ENCODE measurements at regions not wholly inside any gene's neighbourhood (a gene's known extent, or its start where the extent isn't known, plus 50 kb on each side); places are given as distances from the start of the nearest gene placed in this dataset.
"Not testable (repeated sequence)": the region's sequence is repeated elsewhere in the genome, so short reads cannot be mapped to it uniquely, and the experiment has no call there.

DNA sequence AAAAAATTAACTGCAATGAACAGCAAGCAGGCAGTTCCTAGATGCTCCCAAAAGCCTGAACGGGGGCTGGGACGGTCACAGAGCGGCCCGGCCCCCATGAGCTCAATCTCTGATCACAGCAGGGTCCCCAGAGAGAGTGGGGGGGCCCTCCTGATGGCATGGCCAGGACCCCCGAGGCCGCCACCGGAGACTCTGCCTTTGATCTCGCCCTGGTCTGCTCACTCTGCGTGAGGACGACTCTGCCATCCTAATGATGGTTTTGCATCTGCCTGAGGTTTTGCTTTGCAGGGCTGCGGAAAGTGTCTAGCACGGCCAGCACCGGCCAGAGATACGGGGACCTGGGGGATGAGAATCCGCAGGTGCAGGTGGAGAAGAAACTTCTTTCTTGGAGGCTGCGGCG is 103.8 kb downstream of the SHOX start:
- Histone ChIP-seq H3K9me3 (ENCODE audit: control insufficient read depth in 2 of 2, low read length in 2 of 2) (no peaks in the 10 kb centered on the region), H3K27me3 (ENCODE audit: control insufficient read depth in 2 of 2, insufficient read depth in 2 of 2, low read length in 2 of 2) (no peaks in the 10 kb centered on the region), H3K9ac (ENCODE audit: low read depth in 1 of 2, low read length in 2 of 2) (no peak overlapping the region), H3K4me1 (ENCODE audit: control insufficient read depth in 2 of 2, insufficient read depth in 2 of 2, low read length in 2 of 2) (no peaks in the 10 kb centered on the region), H3K4me3 (ENCODE audit: low read length in 2 of 2) (no peak overlapping the region), H3K36me3 (ENCODE audit: control insufficient read depth in 2 of 2, insufficient read depth in 2 of 2, low read length in 2 of 2) (no peaks in the 10 kb centered on the region), H3K27ac (ENCODE audit: low read depth in 2 of 2, low read length in 2 of 2) (no peak overlapping the region)

DNA sequence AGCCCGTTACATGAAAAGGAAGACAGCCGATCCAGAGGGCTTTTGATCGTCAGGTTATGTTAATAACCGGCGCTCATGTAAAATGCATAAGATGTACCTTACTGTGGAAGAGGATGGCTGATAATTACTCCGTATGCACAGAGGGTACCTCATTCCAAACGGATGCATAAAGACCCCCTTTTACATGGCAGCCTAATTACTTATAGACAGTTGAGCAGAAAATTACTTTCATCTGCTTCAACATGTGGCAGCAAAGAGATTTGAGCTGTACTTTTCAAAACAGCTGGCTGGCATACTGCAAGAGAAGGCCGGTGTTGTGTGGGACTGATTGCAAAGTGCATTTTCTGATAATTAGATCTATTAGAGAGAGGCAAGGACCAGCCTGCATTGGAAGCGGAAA is 103.4 kb downstream of the SHOX start:
- no peaks in the 10 kb centered on the region for H3K4me1 ChIP-seq (ENCODE audit: control insufficient read depth in 2 of 2, insufficient read depth in 2 of 2, low read length in 2 of 2)
- H3K36me3 ChIP-seq (ENCODE audit: control insufficient read depth in 2 of 2, insufficient read depth in 2 of 2, low read length in 2 of 2): no peaks in the 10 kb centered on the region
- no peak overlapping the region for H3K9ac ChIP-seq (ENCODE audit: low read depth in 1 of 2, low read length in 2 of 2)
- H3K9me3 ChIP-seq (ENCODE audit: control insufficient read depth in 2 of 2, low read length in 2 of 2): no peaks in the 10 kb centered on the region
- H3K4me3 ChIP-seq (ENCODE audit: low read length in 2 of 2): no peak overlapping the region
- H3K27ac ChIP-seq (ENCODE audit: low read depth in 2 of 2, low read length in 2 of 2): no peak overlapping the region
- H3K27me3 ChIP-seq (ENCODE audit: control insufficient read depth in 2 of 2, insufficient read depth in 2 of 2, low read length in 2 of 2): no peaks in the 10 kb centered on the region

DNA sequence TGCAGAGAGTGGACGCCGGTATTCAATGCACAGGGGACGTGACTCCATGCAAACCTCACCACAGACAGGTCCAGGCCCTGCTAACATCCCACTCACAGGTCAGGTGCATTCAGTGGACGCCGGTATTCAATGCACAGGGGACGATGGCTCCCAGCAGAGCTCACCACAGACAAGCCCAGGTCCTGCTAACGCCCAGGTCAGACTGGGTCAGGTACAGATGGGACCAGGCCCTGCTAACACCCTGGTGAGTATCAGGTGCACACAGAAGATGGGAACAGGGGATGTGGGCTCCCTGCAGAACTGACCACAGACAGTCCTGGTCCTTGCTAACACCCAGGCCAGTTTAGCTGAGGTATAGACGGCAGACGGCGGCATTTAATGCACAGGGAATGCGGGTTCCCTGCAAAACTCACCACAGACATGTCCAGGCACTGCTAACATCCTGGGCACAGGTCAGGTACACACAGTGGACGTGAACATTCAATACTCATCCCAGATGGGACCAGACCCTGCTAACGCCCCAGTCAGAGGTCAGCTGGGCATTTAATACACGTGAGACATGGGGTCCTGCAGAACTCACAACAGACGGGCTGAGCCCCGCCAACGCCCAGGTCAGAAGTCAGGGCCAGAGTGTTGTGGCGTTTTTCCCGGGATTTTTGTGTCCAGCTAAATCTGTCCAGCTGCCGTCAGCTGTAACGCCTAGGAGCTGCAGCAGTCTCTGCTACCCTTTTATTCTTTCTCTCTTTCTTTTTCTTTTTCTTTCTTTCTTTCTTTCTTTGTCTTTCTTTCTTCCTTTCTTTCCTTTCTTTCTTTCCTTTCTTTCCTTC is 99.2 kb downstream of the SHOX start:
- Histone ChIP-seq H3K27ac (ENCODE audit: low read depth in 2 of 2, low read length in 2 of 2) (no peak overlapping the region), H3K4me1 (ENCODE audit: control insufficient read depth in 2 of 2, insufficient read depth in 2 of 2, low read length in 2 of 2) (no peaks in the 10 kb centered on the region), H3K36me3 (ENCODE audit: control insufficient read depth in 2 of 2, insufficient read depth in 2 of 2, low read length in 2 of 2) (no peaks in the 10 kb centered on the region), H3K27me3 (ENCODE audit: control insufficient read depth in 2 of 2, insufficient read depth in 2 of 2, low read length in 2 of 2) (no peaks in the 10 kb centered on the region), H3K9me3 (ENCODE audit: control insufficient read depth in 2 of 2, low read length in 2 of 2) (no peaks in the 10 kb centered on the region), H3K9ac (ENCODE audit: low read depth in 1 of 2, low read length in 2 of 2) (no peak overlapping the region), H3K4me3 (ENCODE audit: low read length in 2 of 2) (no peak overlapping the region)

DNA sequence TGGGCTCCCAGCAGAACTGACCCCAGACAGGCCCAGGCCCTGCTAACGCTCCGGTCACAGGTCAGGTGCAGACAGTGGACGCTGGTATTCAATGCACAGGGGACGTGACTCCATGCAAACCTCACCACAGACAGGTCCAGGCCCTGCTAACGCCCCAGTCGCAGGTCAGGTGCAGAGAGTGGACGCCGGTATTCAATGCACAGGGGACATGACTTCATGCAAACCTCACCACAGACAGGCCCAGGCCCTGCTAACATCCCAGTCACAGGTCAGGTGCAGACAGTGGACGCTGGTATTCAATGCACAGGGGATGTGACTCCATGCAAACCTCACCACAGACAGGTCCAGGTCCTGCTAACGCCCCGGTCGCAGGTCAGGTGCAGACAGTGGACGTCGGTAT is 98.5 kb downstream of the SHOX start:
- H3K27me3 ChIP-seq (ENCODE audit: control insufficient read depth in 2 of 2, insufficient read depth in 2 of 2, low read length in 2 of 2); H3K36me3 ChIP-seq (ENCODE audit: control insufficient read depth in 2 of 2, insufficient read depth in 2 of 2, low read length in 2 of 2); H3K9me3 ChIP-seq (ENCODE audit: control insufficient read depth in 2 of 2, low read length in 2 of 2); H3K9ac ChIP-seq (ENCODE audit: low read depth in 1 of 2, low read length in 2 of 2); H3K4me1 ChIP-seq (ENCODE audit: control insufficient read depth in 2 of 2, insufficient read depth in 2 of 2, low read length in 2 of 2); H3K4me3 ChIP-seq (ENCODE audit: low read length in 2 of 2); H3K27ac ChIP-seq (ENCODE audit: low read depth in 2 of 2, low read length in 2 of 2): not testable (repeated sequence)

DNA sequence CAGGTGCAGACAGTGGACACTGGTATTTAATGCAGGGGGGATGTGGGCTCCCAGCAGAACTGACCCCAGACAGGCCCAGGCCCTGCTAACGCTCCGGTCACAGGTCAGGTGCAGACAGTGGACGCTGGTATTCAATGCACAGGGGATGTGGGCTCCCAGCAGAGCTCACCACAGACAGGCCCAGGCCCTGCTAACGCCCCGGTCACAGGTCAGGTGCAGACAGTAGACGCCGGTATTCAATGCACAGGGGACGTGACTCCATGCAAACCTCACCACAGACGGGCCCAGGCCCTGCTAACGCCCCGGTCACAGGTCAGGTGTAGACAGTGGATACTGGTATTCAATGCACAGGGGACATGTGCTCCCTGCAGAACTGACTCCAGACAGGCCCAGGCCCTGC is 98.0 kb downstream of the SHOX start:
- not testable (repeated sequence) for H3K36me3 ChIP-seq (ENCODE audit: control insufficient read depth in 2 of 2, insufficient read depth in 2 of 2, low read length in 2 of 2)

DNA sequence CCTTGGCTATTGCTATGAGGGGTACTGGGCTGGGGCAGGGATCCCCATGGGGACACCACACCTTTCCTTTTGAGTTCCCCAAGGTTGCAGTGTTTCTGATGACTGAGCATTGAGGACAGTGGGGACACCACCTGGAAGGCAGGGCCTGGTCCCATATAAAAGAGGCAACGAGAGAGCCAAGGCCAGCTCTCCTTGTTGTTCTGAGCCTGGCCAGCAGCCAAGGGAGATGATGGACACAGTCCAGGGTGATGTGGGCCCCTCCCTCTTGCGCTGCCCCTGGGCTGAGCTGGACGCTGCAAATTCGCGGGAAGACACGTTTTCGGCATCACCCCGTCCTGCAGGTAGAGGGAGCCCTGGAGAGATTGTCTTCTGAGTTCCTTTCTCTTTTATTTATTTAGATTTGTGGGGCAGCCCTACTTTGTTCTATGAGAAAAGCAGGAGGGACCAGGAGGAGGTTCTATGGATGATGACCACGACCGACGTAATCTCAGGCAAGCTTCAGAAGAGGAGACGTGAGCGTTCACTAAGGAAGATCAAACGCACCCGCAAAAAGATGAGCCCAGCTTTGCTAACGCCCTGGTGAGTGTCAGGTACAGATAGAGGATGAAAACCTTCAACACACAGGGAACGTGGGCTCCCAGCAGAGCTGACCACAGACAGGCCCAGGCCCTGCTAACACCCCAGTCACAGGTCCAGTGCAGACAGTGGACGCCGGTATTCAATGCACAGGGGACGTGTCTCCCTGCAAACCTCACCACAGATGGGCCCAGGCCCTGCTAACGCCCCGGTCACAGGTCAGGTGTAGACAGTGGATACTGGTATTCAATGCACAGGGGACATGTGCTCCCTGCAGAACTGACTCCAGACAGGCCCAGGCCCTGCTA is 97.4 kb downstream of the SHOX start:
- no peaks in the 10 kb centered on the region for H3K36me3 ChIP-seq (ENCODE audit: control insufficient read depth in 2 of 2, insufficient read depth in 2 of 2, low read length in 2 of 2)
- no peak overlapping the region for H3K27ac ChIP-seq (ENCODE audit: low read depth in 2 of 2, low read length in 2 of 2)
- H3K4me1 ChIP-seq (ENCODE audit: control insufficient read depth in 2 of 2, insufficient read depth in 2 of 2, low read length in 2 of 2): no peaks in the 10 kb centered on the region
- H3K9me3 ChIP-seq (ENCODE audit: control insufficient read depth in 2 of 2, low read length in 2 of 2): peaks cover 0 to 3% of the 10 kb centered on the region in 2 donors
- H3K9ac ChIP-seq (ENCODE audit: low read depth in 1 of 2, low read length in 2 of 2): no peak overlapping the region
- H3K27me3 ChIP-seq (ENCODE audit: control insufficient read depth in 2 of 2, insufficient read depth in 2 of 2, low read length in 2 of 2): no peaks in the 10 kb centered on the region
- no peak overlapping the region for H3K4me3 ChIP-seq (ENCODE audit: low read length in 2 of 2)

More for the DNA sequence above, 98.0 kb downstream of the SHOX start:
- H3K4me1 ChIP-seq (ENCODE audit: control insufficient read depth in 2 of 2, insufficient read depth in 2 of 2, low read length in 2 of 2); H3K9me3 ChIP-seq (ENCODE audit: control insufficient read depth in 2 of 2, low read length in 2 of 2); H3K4me3 ChIP-seq (ENCODE audit: low read length in 2 of 2); H3K27ac ChIP-seq (ENCODE audit: low read depth in 2 of 2, low read length in 2 of 2); H3K27me3 ChIP-seq (ENCODE audit: control insufficient read depth in 2 of 2, insufficient read depth in 2 of 2, low read length in 2 of 2); H3K9ac ChIP-seq (ENCODE audit: low read depth in 1 of 2, low read length in 2 of 2): not testable (repeated sequence)

DNA sequence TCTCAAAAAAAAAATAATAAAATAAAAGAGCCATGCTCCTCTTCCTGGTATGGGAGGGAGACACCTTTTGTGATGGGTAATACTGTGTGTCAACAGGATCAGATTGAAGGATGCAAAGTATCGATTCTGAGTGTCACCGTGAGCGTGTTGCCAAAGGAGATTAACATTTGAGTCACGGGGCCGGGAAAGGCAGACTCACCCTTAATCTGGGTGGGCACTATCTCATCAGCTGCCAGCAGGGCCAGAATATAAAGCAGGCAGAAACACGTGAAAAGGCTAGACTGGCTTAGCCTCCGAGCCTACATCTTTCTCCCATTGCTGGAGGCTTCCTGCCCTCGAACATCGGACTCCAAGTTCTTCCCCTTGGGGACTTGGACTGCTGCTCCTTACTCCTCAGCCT is 95.4 kb downstream of the SHOX start:
- no peak overlapping the region for H3K9ac ChIP-seq (ENCODE audit: low read depth in 1 of 2, low read length in 2 of 2)
- no peaks in the 10 kb centered on the region for H3K27me3 ChIP-seq (ENCODE audit: control insufficient read depth in 2 of 2, insufficient read depth in 2 of 2, low read length in 2 of 2)
- no peaks in the 10 kb centered on the region for H3K36me3 ChIP-seq (ENCODE audit: control insufficient read depth in 2 of 2, insufficient read depth in 2 of 2, low read length in 2 of 2)
- no peak overlapping the region for H3K27ac ChIP-seq (ENCODE audit: low read depth in 2 of 2, low read length in 2 of 2)
- peaks cover 0 to 3% of the 10 kb centered on the region in 2 donors for H3K9me3 ChIP-seq (ENCODE audit: control insufficient read depth in 2 of 2, low read length in 2 of 2)
- no peaks in the 10 kb centered on the region for H3K4me1 ChIP-seq (ENCODE audit: control insufficient read depth in 2 of 2, insufficient read depth in 2 of 2, low read length in 2 of 2)
- no peak overlapping the region for H3K4me3 ChIP-seq (ENCODE audit: low read length in 2 of 2)

DNA sequence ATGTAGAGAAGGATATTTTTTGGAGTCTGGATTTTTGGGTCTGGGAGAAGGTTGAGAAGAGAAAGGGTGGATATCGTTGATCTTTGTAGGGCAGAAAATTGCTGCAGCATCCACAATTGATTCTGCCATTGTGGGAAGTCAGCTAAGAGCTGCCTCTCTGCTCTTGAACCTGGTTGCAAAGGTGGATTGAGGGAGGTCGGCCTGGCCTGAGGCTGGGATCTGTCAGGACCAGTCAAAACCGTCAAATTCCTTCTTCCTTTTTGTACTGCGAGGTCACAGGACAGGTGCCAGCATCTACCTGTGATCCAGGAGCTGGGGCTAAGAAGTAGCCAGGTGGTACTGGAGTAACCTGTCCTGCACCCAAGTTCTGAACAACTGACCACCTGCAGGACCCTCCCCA is 93.7 kb downstream of the SHOX start:
- Histone ChIP-seq H3K4me3 (ENCODE audit: low read length in 2 of 2) (no peak overlapping the region), H3K36me3 (ENCODE audit: control insufficient read depth in 2 of 2, insufficient read depth in 2 of 2, low read length in 2 of 2) (no peaks in the 10 kb centered on the region), H3K9me3 (ENCODE audit: control insufficient read depth in 2 of 2, low read length in 2 of 2) (peaks cover 0 to 3% of the 10 kb centered on the region in 2 donors), H3K9ac (ENCODE audit: low read depth in 1 of 2, low read length in 2 of 2) (no peak overlapping the region), H3K27ac (ENCODE audit: low read depth in 2 of 2, low read length in 2 of 2) (no peak overlapping the region), H3K4me1 (ENCODE audit: control insufficient read depth in 2 of 2, insufficient read depth in 2 of 2, low read length in 2 of 2) (no peaks in the 10 kb centered on the region), H3K27me3 (ENCODE audit: control insufficient read depth in 2 of 2, insufficient read depth in 2 of 2, low read length in 2 of 2) (no peaks in the 10 kb centered on the region)

DNA sequence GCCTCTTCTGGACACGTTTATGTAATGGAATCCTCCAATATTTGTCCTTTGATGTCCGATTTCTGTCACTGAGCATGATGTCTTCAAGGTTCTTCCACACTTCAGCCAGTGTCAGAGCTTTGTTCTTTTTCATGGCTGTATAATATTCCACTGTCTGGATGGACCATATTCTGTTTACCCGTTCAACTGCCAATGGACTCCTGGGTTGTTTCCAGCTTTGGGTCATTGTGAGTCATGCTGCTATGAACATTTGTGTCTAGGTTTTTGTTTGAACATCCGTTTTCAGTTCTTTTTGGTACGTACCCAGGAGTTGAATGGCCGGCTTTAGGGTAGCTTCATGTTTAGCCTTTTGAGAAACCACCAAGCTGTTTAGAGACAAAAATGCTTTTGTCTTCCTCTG is 93.2 kb downstream of the SHOX start:
- Histone ChIP-seq H3K27ac (ENCODE audit: low read depth in 2 of 2, low read length in 2 of 2) (no peak overlapping the region), H3K4me1 (ENCODE audit: control insufficient read depth in 2 of 2, insufficient read depth in 2 of 2, low read length in 2 of 2) (no peaks in the 10 kb centered on the region), H3K27me3 (ENCODE audit: control insufficient read depth in 2 of 2, insufficient read depth in 2 of 2, low read length in 2 of 2) (no peaks in the 10 kb centered on the region), H3K9ac (ENCODE audit: low read depth in 1 of 2, low read length in 2 of 2) (no peak overlapping the region), H3K36me3 (ENCODE audit: control insufficient read depth in 2 of 2, insufficient read depth in 2 of 2, low read length in 2 of 2) (no peaks in the 10 kb centered on the region), H3K4me3 (ENCODE audit: low read length in 2 of 2) (no peak overlapping the region), H3K9me3 (ENCODE audit: control insufficient read depth in 2 of 2, low read length in 2 of 2) (peaks cover 0 to 3% of the 10 kb centered on the region in 2 donors)

DNA sequence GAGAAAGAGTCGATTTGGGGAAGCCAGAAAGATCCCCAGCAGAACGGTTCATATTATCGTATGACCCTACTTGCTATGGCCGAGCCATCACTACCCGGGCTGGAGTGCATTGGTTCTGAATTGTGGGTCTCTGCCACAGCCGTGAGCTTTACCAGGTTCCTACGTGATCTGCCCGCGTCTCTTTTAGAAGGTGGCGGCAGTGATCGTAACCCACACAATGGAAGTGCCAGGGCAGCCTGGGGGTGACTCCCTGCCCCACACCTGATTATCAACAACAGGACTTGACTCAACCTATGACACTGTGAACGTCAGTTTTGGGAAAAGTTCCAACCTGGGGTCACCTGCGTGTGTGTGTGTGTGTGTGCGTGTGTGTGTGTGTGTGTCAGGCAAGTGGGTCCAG is 90.8 kb downstream of the SHOX start:
- no peaks in the 10 kb centered on the region for H3K27me3 ChIP-seq (ENCODE audit: control insufficient read depth in 2 of 2, insufficient read depth in 2 of 2, low read length in 2 of 2)
- H3K27ac ChIP-seq (ENCODE audit: low read depth in 2 of 2, low read length in 2 of 2): no peak overlapping the region
- peaks cover 0 to 6% of the 10 kb centered on the region in 2 donors for H3K9me3 ChIP-seq (ENCODE audit: control insufficient read depth in 2 of 2, low read length in 2 of 2)
- no peaks in the 10 kb centered on the region for H3K4me1 ChIP-seq (ENCODE audit: control insufficient read depth in 2 of 2, insufficient read depth in 2 of 2, low read length in 2 of 2)
- no peak overlapping the region for H3K9ac ChIP-seq (ENCODE audit: low read depth in 1 of 2, low read length in 2 of 2)
- no peaks in the 10 kb centered on the region for H3K36me3 ChIP-seq (ENCODE audit: control insufficient read depth in 2 of 2, insufficient read depth in 2 of 2, low read length in 2 of 2)
- H3K4me3 ChIP-seq (ENCODE audit: low read length in 2 of 2): no peak overlapping the region
